ENCODE measurements at regions not wholly inside any gene's neighbourhood (a gene's known extent, or its start where the extent isn't known, plus 50 kb on each side); places are given as distances from the start of the nearest gene placed in this dataset.

GRCh38 chr5:61596265-61596664 lies 264.2 kb downstream of the ZSWIM6 start:
- no peak for DNase-seq

- no peak for DNase-seq
Observed at GRCh38 chr5:61597684-61598083, 265.6 kb downstream of the ZSWIM6 start.

- DNase-seq, result peak; percentile 26
Observed at GRCh38 chr5:61598126-61598525, 266.1 kb downstream of the ZSWIM6 start.

- DNase-seq, result peak; percentile 47
Observed at GRCh38 chr5:61599370-61600122, 267.5 kb downstream of the ZSWIM6 start.

- no peak for DNase-seq
Observed at GRCh38 chr5:61600123-61600444, 268.0 kb downstream of the ZSWIM6 start.

GRCh38 chr5:61600945-61601511 lies 269.0 kb downstream of the ZSWIM6 start:
- DNase-seq, result no peak

- DNase-seq, result peak; percentile 83
Observed at GRCh38 chr5:61603211-61603908, 271.3 kb downstream of the ZSWIM6 start.

- DNase-seq, result no peak
Observed at GRCh38 chr5:61604076-61605025, 272.3 kb downstream of the ZSWIM6 start.

GRCh38 chr5:61609840-61610677 lies 278.0 kb downstream of the ZSWIM6 start:
- DNase-seq, result no peak

- no peak for DNase-seq
Observed at GRCh38 chr5:61610678-61611024, 278.6 kb downstream of the ZSWIM6 start.

- no peak for DNase-seq
Observed at GRCh38 chr5:61612431-61612830, 280.4 kb downstream of the ZSWIM6 start.

- no peak for DNase-seq
Observed at GRCh38 chr5:61613679-61614078, 281.6 kb downstream of the ZSWIM6 start.

- no peak for DNase-seq
Observed at GRCh38 chr5:61614606-61615005, 282.5 kb downstream of the ZSWIM6 start.

- no peak for DNase-seq
Observed at GRCh38 chr5:61617039-61617438, 285.0 kb downstream of the ZSWIM6 start.

- no peak for DNase-seq
Observed at GRCh38 chr5:61617995-61618525, 286.0 kb downstream of the ZSWIM6 start.

GRCh38 chr5:61618577-61618976 lies 286.5 kb downstream of the ZSWIM6 start:
- no peak for DNase-seq

GRCh38 chr5:61619289-61619688 lies 287.2 kb downstream of the ZSWIM6 start:
- DNase-seq, result no peak

- no peak for DNase-seq
Observed at GRCh38 chr5:61619777-61620518, 287.9 kb downstream of the ZSWIM6 start.

- no peak for DNase-seq
Observed at GRCh38 chr5:61620699-61621182, 288.7 kb downstream of the ZSWIM6 start.

GRCh38 chr5:61621202-61621650 lies 289.2 kb downstream of the ZSWIM6 start:
- no peak for DNase-seq

All from tongue (tissue), 1 donor.